ENCODE measurements at regions not wholly inside any gene's neighbourhood (a gene's known extent, or its start where the extent isn't known, plus 50 kb on each side); places are given as distances from the start of the nearest gene placed in this dataset.
"Not testable (repeated sequence)": the region's sequence is repeated elsewhere in the genome, so short reads cannot be mapped to it uniquely, and the experiment has no call there.

- no peaks in the 10 kb centered on the region for H3K36me3 ChIP-seq (ENCODE audit: insufficient read depth, low read length)
- no peaks in the 10 kb centered on the region for H3K79me2 ChIP-seq (ENCODE audit: insufficient read depth, low read length)
- H3K9ac ChIP-seq (ENCODE audit: low read length) = no peak overlapping the region
- no peaks in the 10 kb centered on the region for H3F3A ChIP-seq (ENCODE audit: insufficient read depth, low read length)
- no peak overlapping the region for H2AFZ ChIP-seq (ENCODE audit: low read length)
- no peaks in the 10 kb centered on the region for H3K4me1 ChIP-seq (ENCODE audit: insufficient read depth, low read length, severe bottlenecking)
- no peak overlapping the region for H3K4me3 ChIP-seq (ENCODE audit: low read depth, low read length, poor library complexity, severe bottlenecking)
- no peaks in the 10 kb centered on the region for H3K9me3 ChIP-seq (ENCODE audit: low read length)
- TF ChIP-seq EZH2 (IDR thresholded peaks at IDR 0.05; ENCODE audit: borderline replicate concordance, low read length) (no peak), CTCF (IDR thresholded peaks at IDR 0.05; ENCODE audit: low read length) (no peak)
- H3K27me3 ChIP-seq (ENCODE audit: insufficient read depth, low read length) = no peaks in the 10 kb centered on the region
- H4K20me1 ChIP-seq (ENCODE audit: insufficient read depth, low read length) = no peaks in the 10 kb centered on the region
- no peak overlapping the region for H3K4me2 ChIP-seq (ENCODE audit: low read length)
- H3K27ac ChIP-seq (ENCODE audit: low read depth, low read length, poor library complexity, severe bottlenecking) = no peak overlapping the region
- no peaks in the 10 kb centered on the region for H3K9me2 ChIP-seq (ENCODE audit: low read depth, low read length)
These were observed 197.4 kb upstream of the PRSS16 start for GRCh38 chr6:27049863-27050781.

GRCh38 chr6:27052082-27052730 lies 195.3 kb upstream of the PRSS16 start:
- H3K9me3 ChIP-seq (ENCODE audit: low read length); H3K4me1 ChIP-seq (ENCODE audit: insufficient read depth, low read length, severe bottlenecking); H3K79me2 ChIP-seq (ENCODE audit: insufficient read depth, low read length); H2AFZ ChIP-seq (ENCODE audit: low read length); H3K36me3 ChIP-seq (ENCODE audit: insufficient read depth, low read length); H3K27ac ChIP-seq (ENCODE audit: low read depth, low read length, poor library complexity, severe bottlenecking); H3K4me3 ChIP-seq (ENCODE audit: low read depth, low read length, poor library complexity, severe bottlenecking); H3K9ac ChIP-seq (ENCODE audit: low read length); H3K27me3 ChIP-seq (ENCODE audit: insufficient read depth, low read length); H3F3A ChIP-seq (ENCODE audit: insufficient read depth, low read length); H3K9me2 ChIP-seq (ENCODE audit: low read depth, low read length); H4K20me1 ChIP-seq (ENCODE audit: insufficient read depth, low read length); H3K4me2 ChIP-seq (ENCODE audit: low read length): not testable (repeated sequence)

GRCh38 chr6:27052731-27053082 lies 194.8 kb upstream of the PRSS16 start:
- H2AFZ ChIP-seq (ENCODE audit: low read length) = no peak overlapping the region
- TF ChIP-seq EZH2 (IDR thresholded peaks at IDR 0.05; ENCODE audit: borderline replicate concordance, low read length) = no peak
- TF ChIP-seq CTCF (IDR thresholded peaks at IDR 0.05; ENCODE audit: low read length) = no peak
- no peaks in the 10 kb centered on the region for H3K4me1 ChIP-seq (ENCODE audit: insufficient read depth, low read length, severe bottlenecking)
- no peaks in the 10 kb centered on the region for H3K27me3 ChIP-seq (ENCODE audit: insufficient read depth, low read length)
- H3K36me3 ChIP-seq (ENCODE audit: insufficient read depth, low read length) = no peaks in the 10 kb centered on the region
- no peak overlapping the region for H3K4me3 ChIP-seq (ENCODE audit: low read depth, low read length, poor library complexity, severe bottlenecking)
- H3K9me2 ChIP-seq (ENCODE audit: low read depth, low read length) = no peaks in the 10 kb centered on the region
- H3K79me2 ChIP-seq (ENCODE audit: insufficient read depth, low read length) = no peaks in the 10 kb centered on the region
- H3K4me2 ChIP-seq (ENCODE audit: low read length) = no peak overlapping the region
- no peaks in the 10 kb centered on the region for H3F3A ChIP-seq (ENCODE audit: insufficient read depth, low read length)
- no peaks in the 10 kb centered on the region for H3K9me3 ChIP-seq (ENCODE audit: low read length)
- H3K27ac ChIP-seq (ENCODE audit: low read depth, low read length, poor library complexity, severe bottlenecking) = no peak overlapping the region
- no peak overlapping the region for H3K9ac ChIP-seq (ENCODE audit: low read length)
- H4K20me1 ChIP-seq (ENCODE audit: insufficient read depth, low read length) = no peaks in the 10 kb centered on the region

All from OCI-LY1 (cell line).